ENCODE measurements at regions not wholly inside any gene's neighbourhood (a gene's known extent, or its start where the extent isn't known, plus 50 kb on each side); places are given as distances from the start of the nearest gene placed in this dataset.
A peak's percentile ranks its signal among the peaks of the same experiment; 100 is the strongest.

DNA sequence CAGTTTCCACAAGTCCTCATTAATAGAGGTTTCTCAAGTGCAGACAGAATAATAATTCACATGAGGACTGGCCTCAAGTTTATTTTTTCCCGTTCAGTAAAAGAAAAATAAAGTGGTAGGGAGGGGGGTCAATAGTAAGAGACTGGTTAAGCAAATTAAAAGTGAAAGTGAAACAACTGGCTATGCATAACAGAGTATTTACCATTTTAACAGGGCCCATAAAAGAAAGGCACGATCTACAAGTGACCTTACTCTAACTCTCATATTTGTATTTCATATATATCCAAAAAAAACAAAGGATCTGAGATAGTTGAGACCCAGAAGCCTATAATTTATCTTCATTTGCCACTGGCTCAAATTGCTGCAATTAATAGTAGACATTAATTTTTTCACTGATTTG lies 686.3 kb downstream of the NTRK3 start:
- DNase-seq (ENCODE audit: low read depth) = no peak

GRCh38 chr15:87569581-87569980 lies 687.0 kb downstream of the NTRK3 start:
- H3K4me3 ChIP-seq (ENCODE audit: low read depth, low read length) = no peak overlapping the region
- DNase-seq (ENCODE audit: low read depth) (no peak), FAIRE-seq (no peak)
- no peak for TF ChIP-seq CTCF (IDR thresholded peaks at IDR 0.05; ENCODE audit: insufficient read depth, low read length, severe bottlenecking)
- H3K27me3 ChIP-seq (ENCODE audit: control insufficient read depth, insufficient read depth, low read length) = no peaks in the 10 kb centered on the region
- H3K36me3 ChIP-seq (ENCODE audit: control insufficient read depth, insufficient read depth, low read length) = no peaks in the 10 kb centered on the region

More for the DNA sequence above, 686.3 kb downstream of the NTRK3 start:
- no peak overlapping the region for H3K4me3 ChIP-seq (ENCODE audit: low read depth, low read length)
- no peak for FAIRE-seq
- H3K36me3 ChIP-seq (ENCODE audit: control insufficient read depth, insufficient read depth, low read length) = no peaks in the 10 kb centered on the region
- H3K27me3 ChIP-seq (ENCODE audit: control insufficient read depth, insufficient read depth, low read length) = no peaks in the 10 kb centered on the region
- TF ChIP-seq CTCF (IDR thresholded peaks at IDR 0.05; ENCODE audit: insufficient read depth, low read length, severe bottlenecking) = no peak

DNA sequence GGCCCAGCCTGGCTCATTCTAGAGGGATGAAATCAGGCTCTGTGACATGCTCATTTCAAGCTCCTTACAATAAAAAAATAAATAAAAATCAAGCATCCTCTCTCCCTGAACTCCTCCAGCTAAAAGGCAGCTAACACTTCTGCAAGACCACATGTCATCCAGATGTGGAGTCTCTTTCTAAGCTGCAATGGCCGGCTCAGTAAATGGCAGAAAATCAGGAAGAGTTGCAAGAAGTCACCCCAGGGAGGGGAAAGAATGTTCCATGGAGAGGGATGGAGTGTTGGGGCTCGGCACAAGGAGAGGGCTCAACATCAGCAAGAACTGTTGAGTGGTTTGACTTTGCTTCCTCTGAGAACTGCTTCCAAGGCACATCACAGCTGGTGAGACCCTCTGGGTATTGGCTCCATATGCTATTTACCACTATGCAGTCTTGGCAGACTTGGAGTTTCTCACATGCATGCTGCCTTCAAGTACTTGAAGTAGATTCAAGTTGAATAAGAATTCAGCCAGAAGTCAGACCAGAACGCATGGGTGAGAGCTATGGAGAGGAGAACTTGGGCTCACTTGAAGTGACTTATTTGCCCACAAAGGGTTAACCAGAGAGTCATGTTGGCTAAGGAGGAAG lies 689.0 kb downstream of the NTRK3 start:
- no peak for DNase-seq (ENCODE audit: low read depth)
- Histone ChIP-seq H3K4me3 (ENCODE audit: low read depth, low read length) (no peak overlapping the region), H3K36me3 (ENCODE audit: control insufficient read depth, insufficient read depth, low read length) (no peaks in the 10 kb centered on the region), H3K27me3 (ENCODE audit: control insufficient read depth, insufficient read depth, low read length) (no peaks in the 10 kb centered on the region)
- TF ChIP-seq CTCF (IDR thresholded peaks at IDR 0.05; ENCODE audit: insufficient read depth, low read length, severe bottlenecking) = no peak
- FAIRE-seq = no peak

- no peak for DNase-seq (ENCODE audit: low read depth)
- FAIRE-seq = no peak
- H3K27me3 ChIP-seq (ENCODE audit: control insufficient read depth, insufficient read depth, low read length) = no peaks in the 10 kb centered on the region
- no peak for TF ChIP-seq CTCF (IDR thresholded peaks at IDR 0.05; ENCODE audit: insufficient read depth, low read length, severe bottlenecking)
- H3K36me3 ChIP-seq (ENCODE audit: control insufficient read depth, insufficient read depth, low read length) = no peaks in the 10 kb centered on the region
- H3K4me3 ChIP-seq (ENCODE audit: low read depth, low read length) = no peak overlapping the region
These were observed 690.3 kb downstream of the NTRK3 start for GRCh38 chr15:87566236-87566635.

GRCh38 chr15:87564681-87565080 lies 691.9 kb downstream of the NTRK3 start:
- Histone ChIP-seq H3K36me3 (ENCODE audit: control insufficient read depth, insufficient read depth, low read length) (no peaks in the 10 kb centered on the region), H3K4me3 (ENCODE audit: low read depth, low read length) (no peak overlapping the region), H3K27me3 (ENCODE audit: control insufficient read depth, insufficient read depth, low read length) (no peaks in the 10 kb centered on the region)
- peak; percentile 18 for FAIRE-seq
- TF ChIP-seq CTCF (IDR thresholded peaks at IDR 0.05; ENCODE audit: insufficient read depth, low read length, severe bottlenecking) = no peak
- DNase-seq (ENCODE audit: low read depth) = no peak

GRCh38 chr15:87563869-87564268 lies 692.7 kb downstream of the NTRK3 start:
- Histone ChIP-seq H3K27me3 (ENCODE audit: control insufficient read depth, insufficient read depth, low read length) (no peaks in the 10 kb centered on the region), H3K36me3 (ENCODE audit: control insufficient read depth, insufficient read depth, low read length) (no peaks in the 10 kb centered on the region), H3K4me3 (ENCODE audit: low read depth, low read length) (no peak overlapping the region)
- no peak for TF ChIP-seq CTCF (IDR thresholded peaks at IDR 0.05; ENCODE audit: insufficient read depth, low read length, severe bottlenecking)
- no peak for FAIRE-seq
- DNase-seq (ENCODE audit: low read depth) = no peak

All from bronchial epithelial cell (primary cell).